ENCODE measurements at regions not wholly inside any gene's neighbourhood (a gene's known extent, or its start where the extent isn't known, plus 50 kb on each side); places are given as distances from the start of the nearest gene placed in this dataset.

DNA sequence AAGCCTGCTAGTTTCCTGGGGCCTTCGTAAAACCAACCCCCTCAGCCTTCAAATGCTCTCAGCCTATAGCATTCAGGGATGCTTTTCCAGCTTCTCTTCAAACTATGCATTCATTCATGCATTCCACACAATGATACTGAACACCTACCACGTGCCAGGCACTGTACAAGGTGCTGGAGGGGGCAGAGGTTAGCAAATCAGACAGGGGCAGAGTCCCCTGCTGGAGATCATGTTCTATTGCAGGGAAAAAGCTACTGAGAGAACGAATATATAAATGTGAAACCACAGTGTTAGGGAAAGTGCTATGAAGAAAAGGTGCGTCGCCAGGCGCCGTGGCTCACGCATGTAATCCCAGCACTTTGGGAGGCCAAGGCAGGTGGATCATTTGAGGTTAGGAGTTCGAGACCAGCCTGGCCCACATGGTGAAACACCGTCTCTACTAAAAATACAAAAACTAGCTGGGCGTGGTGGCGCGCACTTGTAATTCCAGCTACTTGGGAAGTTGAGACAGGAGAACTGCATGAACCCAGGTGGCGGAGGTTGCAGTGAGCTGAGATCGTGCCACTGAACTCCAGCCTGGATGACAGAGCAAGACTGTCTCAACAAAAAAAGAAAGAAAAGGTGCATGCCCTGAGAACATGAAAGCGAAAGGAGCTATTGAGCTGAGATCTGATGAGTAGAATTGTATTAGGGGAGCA, 64.6 kb upstream of the CALN1 start:
- TF ChIP-seq HDGF (IDR thresholded peaks at IDR 0.05; ENCODE audit: borderline replicate concordance) (no peak), FOXA1 (IDR thresholded peaks at IDR 0.05) (no peak), TARDBP (IDR thresholded peaks at IDR 0.05) (no peak), SP1 (IDR thresholded peaks at IDR 0.05) (no peak), LEF1 (IDR thresholded peaks at IDR 0.05; ENCODE audit: borderline replicate concordance) (no peak)
